ENCODE measurements at regions not wholly inside any gene's neighbourhood (a gene's known extent, or its start where the extent isn't known, plus 50 kb on each side); places are given as distances from the start of the nearest gene placed in this dataset.
A peak's percentile ranks its signal among the peaks of the same experiment; 100 is the strongest.

- no peak for DNase-seq
Measured at GRCh38 chr12:93136253-93137055, 207.4 kb upstream of the EEA1 start.

GRCh38 chr12:93137656-93138612, 208.8 kb upstream of the EEA1 start:
- no peak for DNase-seq

GRCh38 chr12:93139028-93139665, 210.1 kb upstream of the EEA1 start:
- DNase-seq = peak; percentile 11

GRCh38 chr12:93140325-93140724, 211.2 kb upstream of the EEA1 start:
- DNase-seq = no peak

- no peak for DNase-seq
Measured at GRCh38 chr12:93140801-93141200, 211.7 kb upstream of the EEA1 start.

GRCh38 chr12:93142881-93143280, 213.8 kb upstream of the EEA1 start:
- DNase-seq = no peak

GRCh38 chr12:93144109-93144508, 215.0 kb upstream of the EEA1 start:
- no peak for DNase-seq

- peak; percentile 77 for DNase-seq
Measured at GRCh38 chr12:93145086-93145485, 216.0 kb upstream of the EEA1 start.

GRCh38 chr12:93146263-93146939, 217.3 kb upstream of the EEA1 start:
- peak; percentile 8 for DNase-seq

- DNase-seq = no peak
Measured at GRCh38 chr12:93146970-93147369, 217.9 kb upstream of the EEA1 start.

- DNase-seq = no peak
Measured at GRCh38 chr12:93148412-93148811, 219.3 kb upstream of the EEA1 start.

- DNase-seq = no peak
Measured at GRCh38 chr12:93149229-93149628, 220.1 kb upstream of the EEA1 start.

GRCh38 chr12:93151079-93151762, 222.1 kb upstream of the EEA1 start:
- no peak for DNase-seq

GRCh38 chr12:93152617-93153016, 223.5 kb upstream of the EEA1 start:
- DNase-seq = no peak

GRCh38 chr12:93153321-93153720, 224.2 kb upstream of the EEA1 start:
- no peak for DNase-seq

GRCh38 chr12:93154096-93154728, 223.5 kb upstream of the NUDT4 start:
- DNase-seq = no peak

GRCh38 chr12:93154753-93155480, 222.8 kb upstream of the NUDT4 start:
- DNase-seq = no peak

GRCh38 chr12:93156086-93156716, 221.5 kb upstream of the NUDT4 start:
- peak; percentile 90 for DNase-seq

- DNase-seq = no peak
Measured at GRCh38 chr12:93157279-93157678, 220.4 kb upstream of the NUDT4 start.

GRCh38 chr12:93158065-93158843, 219.5 kb upstream of the NUDT4 start:
- DNase-seq = no peak
